ENCODE measurements at regions not wholly inside any gene's neighbourhood (a gene's known extent, or its start where the extent isn't known, plus 50 kb on each side); places are given as distances from the start of the nearest gene placed in this dataset.

DNA sequence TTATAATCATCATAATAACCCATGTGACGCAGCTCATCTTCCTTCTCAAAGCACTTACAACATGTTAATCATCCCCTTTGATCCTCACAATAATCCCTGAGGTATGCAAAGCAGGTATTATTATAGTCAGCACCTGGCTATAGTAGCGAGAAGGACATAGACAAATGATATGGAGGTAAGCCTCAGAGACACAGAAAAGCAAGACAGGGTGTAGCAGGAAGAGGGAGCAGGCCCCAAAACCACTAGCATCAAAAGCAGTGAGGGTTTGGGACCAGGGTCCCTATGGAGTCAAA lies 139.2 kb upstream of the SLC30A5 start:
- ChIA-PET POLR2A (ENCODE audit: partially characterized antibody) (no interaction called here), CTCF (ENCODE audit: partially characterized antibody) (no interaction called here)
- H3K9me3 Mint-ChIP-seq = no peaks in the 10 kb centered on the region

DNA sequence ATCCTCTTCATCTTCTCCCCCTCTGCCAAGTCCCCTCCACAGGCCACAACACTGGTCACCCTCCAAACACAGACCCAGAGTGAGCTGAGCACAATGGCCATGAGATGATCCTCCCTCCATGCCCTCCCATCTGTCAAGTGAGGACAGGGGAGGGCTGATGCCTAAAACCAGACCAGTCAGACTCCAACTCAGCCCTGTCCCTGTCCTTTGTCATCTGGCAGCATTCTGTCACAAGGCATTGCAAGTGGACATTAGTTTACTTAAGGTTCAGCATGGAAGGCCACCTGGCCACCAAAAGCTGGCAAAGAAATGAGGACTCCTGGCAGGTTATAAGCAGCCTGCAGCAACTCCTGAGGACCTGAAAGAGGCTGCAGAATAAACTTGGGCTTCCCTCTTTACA lies 136.2 kb upstream of the SLC30A5 start:
- POLR2A ChIA-PET (ENCODE audit: partially characterized antibody) = no interaction called here
- DNase-seq = no peak
- Mint-ChIP-seq H3K36me3 (no peaks in the 10 kb centered on the region), H3K27me3 (peaks cover 0 to 2% of the 10 kb centered on the region in 2 donors), H3K9me3 (no peaks in the 10 kb centered on the region), H3K4me1 (peaks cover 0 to 1% (median 0%) of the 10 kb centered on the region in 4 donors), H3K4me3 (no peak overlapping the region), H3K27ac (no peak overlapping the region)
- no peak overlapping the region for H3K27ac ChIP-seq (ENCODE audit: low read depth, low read length)
- H3K4me3 ChIP-seq (ENCODE audit: low read length in 2 of 2) = no peak overlapping the region
- no peaks in the 10 kb centered on the region for H3K9me3 ChIP-seq (ENCODE audit: control insufficient read depth in 1 of 2, low read length in 2 of 2)
- H3K36me3 ChIP-seq (ENCODE audit: insufficient read depth, low read length) = no peaks in the 10 kb centered on the region
- no peaks in the 10 kb centered on the region for H3K4me1 ChIP-seq (ENCODE audit: insufficient read depth, low read length)
- CTCF ChIA-PET (ENCODE audit: partially characterized antibody) = no interaction called here
- H3K27me3 ChIP-seq (ENCODE audit: insufficient read depth, low read length) = no peaks in the 10 kb centered on the region
- intact Hi-C loops (cut with micrococcal nuclease) = no loop called here

More for the DNA sequence above, 139.2 kb upstream of the SLC30A5 start:
- no peaks in the 10 kb centered on the region for H3K4me1 ChIP-seq (ENCODE audit: insufficient read depth, low read length)
- Mint-ChIP-seq H3K36me3 (no peaks in the 10 kb centered on the region), H3K27ac (no peak overlapping the region), H3K4me3 (no peak overlapping the region), H3K4me1 (no peaks in the 10 kb centered on the region), H3K27me3 (peaks cover 0 to 2% of the 10 kb centered on the region in 2 donors)
- no peaks in the 10 kb centered on the region for H3K27me3 ChIP-seq (ENCODE audit: insufficient read depth, low read length)
- DNase-seq = no peak
- H3K27ac ChIP-seq (ENCODE audit: low read depth, low read length) = no peak overlapping the region
- H3K36me3 ChIP-seq (ENCODE audit: insufficient read depth, low read length) = no peaks in the 10 kb centered on the region
- intact Hi-C loops (cut with micrococcal nuclease) = no loop called here
- no peaks in the 10 kb centered on the region for H3K9me3 ChIP-seq (ENCODE audit: control insufficient read depth in 1 of 2, low read length in 2 of 2)
- no peak overlapping the region for H3K4me3 ChIP-seq (ENCODE audit: low read length in 2 of 2)

- Histone ChIP-seq H3K27me3 (ENCODE audit: insufficient read depth, low read length) (no peaks in the 10 kb centered on the region), H3K4me3 (ENCODE audit: low read length in 2 of 2) (no peak overlapping the region), H3K9me3 (ENCODE audit: control insufficient read depth in 1 of 2, low read length in 2 of 2) (no peaks in the 10 kb centered on the region), H3K36me3 (ENCODE audit: insufficient read depth, low read length) (no peaks in the 10 kb centered on the region), H3K4me1 (ENCODE audit: insufficient read depth, low read length) (no peaks in the 10 kb centered on the region), H3K27ac (ENCODE audit: low read depth, low read length) (no peak overlapping the region)
- Mint-ChIP-seq H3K27ac (no peak overlapping the region), H3K27me3 (peaks cover 0 to 2% of the 10 kb centered on the region in 2 donors), H3K4me3 (no peak overlapping the region), H3K36me3 (no peaks in the 10 kb centered on the region), H3K4me1 (peaks cover 0 to 4% (median 0%) of the 10 kb centered on the region in 4 donors), H3K9me3 (no peaks in the 10 kb centered on the region)
- intact Hi-C loops (cut with micrococcal nuclease) = no loop called here
- CTCF ChIA-PET (ENCODE audit: partially characterized antibody) = no interaction called here
- POLR2A ChIA-PET (ENCODE audit: partially characterized antibody) = no interaction called here
- DNase-seq = no peak
Observed at GRCh38 chr5:68958428-68958827, 135.4 kb upstream of the SLC30A5 start.

GRCh38 chr5:68960456-68960855 lies 133.4 kb upstream of the SLC30A5 start:
- no peak overlapping the region for H3K27ac Mint-ChIP-seq

GRCh38 chr5:68960961-68961360 lies 132.9 kb upstream of the SLC30A5 start:
- POLR2A ChIA-PET (ENCODE audit: partially characterized antibody) = no interaction called here

More at GRCh38 chr5:68960456-68960855, 133.4 kb upstream of the SLC30A5 start:
- ChIA-PET CTCF (ENCODE audit: partially characterized antibody) (no interaction called here), POLR2A (ENCODE audit: partially characterized antibody) (no interaction called here)
- H3K4me3 ChIP-seq (ENCODE audit: low read length in 2 of 2) = no peak overlapping the region
- no peak overlapping the region for H3K4me3 Mint-ChIP-seq
- H3K9me3 ChIP-seq (ENCODE audit: control insufficient read depth in 1 of 2, low read length in 2 of 2) = no peaks in the 10 kb centered on the region
- H3K27me3 ChIP-seq (ENCODE audit: insufficient read depth, low read length) = no peaks in the 10 kb centered on the region
- H3K4me1 Mint-ChIP-seq = peaks cover 0 to 4% (median 0%) of the 10 kb centered on the region in 4 donors
- no peaks in the 10 kb centered on the region for H3K27me3 Mint-ChIP-seq
- no peak overlapping the region for H3K27ac ChIP-seq (ENCODE audit: low read depth, low read length)
- intact Hi-C loops (cut with micrococcal nuclease) = no loop called here
- no peaks in the 10 kb centered on the region for H3K36me3 Mint-ChIP-seq
- H3K9me3 Mint-ChIP-seq = no peaks in the 10 kb centered on the region
- H3K36me3 ChIP-seq (ENCODE audit: insufficient read depth, low read length) = no peaks in the 10 kb centered on the region
- H3K4me1 ChIP-seq (ENCODE audit: insufficient read depth, low read length) = no peaks in the 10 kb centered on the region
- no peak for DNase-seq

DNA sequence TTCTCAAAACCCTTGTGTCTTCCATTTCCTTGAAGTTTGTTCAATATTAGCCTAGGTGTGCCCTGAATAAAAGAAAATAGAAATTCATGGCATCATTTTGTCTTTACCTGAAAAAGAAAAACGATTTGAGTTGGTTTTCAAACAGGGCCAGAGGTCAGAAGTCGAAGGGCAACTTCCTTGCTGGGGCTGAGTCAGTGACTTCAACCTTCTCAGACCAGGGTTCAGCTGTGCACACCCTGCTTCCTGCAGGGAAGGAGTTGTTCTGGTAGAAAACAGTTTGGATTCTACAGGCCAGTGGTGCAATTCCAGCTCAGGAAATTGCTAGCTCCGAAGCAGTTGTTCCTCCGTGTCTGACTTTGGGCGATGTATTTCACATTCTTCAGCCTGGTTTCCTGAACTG lies 132.1 kb upstream of the SLC30A5 start:
- ChIA-PET POLR2A (ENCODE audit: partially characterized antibody) (no interaction called here), CTCF (ENCODE audit: partially characterized antibody) (interaction anchor here (1.9 kb wide), 1 partner anchor 75 kb away, joined by 6 read pairs; no protein-coding TSS in a partner anchor)
- H3K9me3 Mint-ChIP-seq = no peaks in the 10 kb centered on the region
- no peak overlapping the region for H3K4me3 ChIP-seq (ENCODE audit: low read length in 2 of 2)
- H3K4me1 ChIP-seq (ENCODE audit: insufficient read depth, low read length) = no peaks in the 10 kb centered on the region
- no peaks in the 10 kb centered on the region for H3K9me3 ChIP-seq (ENCODE audit: control insufficient read depth in 1 of 2, low read length in 2 of 2)
- no peaks in the 10 kb centered on the region for H3K27me3 ChIP-seq (ENCODE audit: insufficient read depth, low read length)
- no peaks in the 10 kb centered on the region for H3K36me3 Mint-ChIP-seq
- H3K36me3 ChIP-seq (ENCODE audit: insufficient read depth, low read length) = no peaks in the 10 kb centered on the region
- intact Hi-C loops (cut with micrococcal nuclease) = loop anchor here (2.0 kb wide), 2 partner anchors 675 to 1715 kb away; no protein-coding TSS in a partner anchor
- H3K4me3 Mint-ChIP-seq = no peak overlapping the region
- no peak overlapping the region for H3K27ac Mint-ChIP-seq
- no peaks in the 10 kb centered on the region for H3K27me3 Mint-ChIP-seq
- H3K4me1 Mint-ChIP-seq = peaks cover 0 to 4% (median 0%) of the 10 kb centered on the region in 4 donors
- DNase-seq = no peak
- H3K27ac ChIP-seq (ENCODE audit: low read depth, low read length) = no peak overlapping the region

More at GRCh38 chr5:68960961-68961360, 132.9 kb upstream of the SLC30A5 start:
- DNase-seq = no peak
- intact Hi-C loops (cut with micrococcal nuclease) = no loop called here
- Mint-ChIP-seq H3K27me3 (no peaks in the 10 kb centered on the region), H3K9me3 (no peaks in the 10 kb centered on the region), H3K4me3 (no peak overlapping the region), H3K36me3 (no peaks in the 10 kb centered on the region), H3K4me1 (peaks cover 0 to 4% (median 0%) of the 10 kb centered on the region in 4 donors), H3K27ac (no peak overlapping the region)
- Histone ChIP-seq H3K36me3 (ENCODE audit: insufficient read depth, low read length) (no peaks in the 10 kb centered on the region), H3K4me1 (ENCODE audit: insufficient read depth, low read length) (no peaks in the 10 kb centered on the region), H3K9me3 (ENCODE audit: control insufficient read depth in 1 of 2, low read length in 2 of 2) (no peaks in the 10 kb centered on the region), H3K27me3 (ENCODE audit: insufficient read depth, low read length) (no peaks in the 10 kb centered on the region), H3K27ac (ENCODE audit: low read depth, low read length) (no peak overlapping the region), H3K4me3 (ENCODE audit: low read length in 2 of 2) (no peak overlapping the region)
- CTCF ChIA-PET (ENCODE audit: partially characterized antibody) = no interaction called here

DNA sequence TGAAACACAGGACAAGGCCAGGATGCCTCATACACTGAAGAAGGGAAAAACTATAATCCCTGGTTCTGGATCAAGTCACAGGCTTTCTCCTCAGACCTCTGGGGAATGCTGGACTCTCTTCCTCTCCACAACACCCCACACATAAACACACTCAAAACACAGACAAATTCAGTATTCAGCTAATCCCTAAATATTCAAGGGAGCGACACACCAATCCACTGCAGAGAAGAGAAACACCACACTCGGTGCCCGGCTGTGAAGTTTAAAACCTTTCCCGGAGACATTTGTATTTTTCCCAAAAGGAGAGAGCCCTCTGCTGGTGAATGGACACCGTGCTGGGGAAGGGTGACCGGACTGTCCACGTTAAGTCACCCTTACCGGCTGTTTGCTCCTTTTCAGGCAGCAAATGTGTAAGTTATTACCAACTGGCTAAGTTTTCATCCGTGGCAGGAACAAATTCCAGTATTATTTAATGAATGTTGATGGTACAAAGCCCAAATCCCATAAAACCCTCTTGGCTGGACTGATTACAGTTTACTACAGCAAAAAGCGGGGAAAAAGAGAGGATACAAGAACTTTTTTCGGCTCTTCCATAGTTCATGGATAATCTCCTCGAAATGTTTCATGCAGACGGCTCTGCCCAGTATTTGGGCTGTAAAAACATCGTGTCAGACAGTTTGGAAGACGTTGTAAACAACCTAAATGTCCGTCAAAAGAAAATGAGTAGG lies 130.9 kb upstream of the SLC30A5 start:
- no peaks in the 10 kb centered on the region for H3K4me1 ChIP-seq (ENCODE audit: insufficient read depth, low read length)
- intact Hi-C loops (cut with micrococcal nuclease) = loop anchor here (2.0 kb wide), 2 partner anchors 676 to 1716 kb away; no protein-coding TSS in a partner anchor
- Mint-ChIP-seq H3K27ac (peak overlapping the region in 1 of 7 donors; percentile 1), H3K4me1 (peaks cover 0 to 4% (median 0%) of the 10 kb centered on the region in 4 donors), H3K27me3 (peaks cover 0 to under 1% of the 10 kb centered on the region in 2 donors), H3K36me3 (no peaks in the 10 kb centered on the region), H3K4me3 (no peak overlapping the region), H3K9me3 (no peaks in the 10 kb centered on the region)
- H3K27me3 ChIP-seq (ENCODE audit: insufficient read depth, low read length) = no peaks in the 10 kb centered on the region
- no peak overlapping the region for H3K27ac ChIP-seq (ENCODE audit: low read depth, low read length)
- POLR2A ChIA-PET (ENCODE audit: partially characterized antibody) = no interaction called here
- H3K4me3 ChIP-seq (ENCODE audit: low read length in 2 of 2) = no peak overlapping the region
- no peaks in the 10 kb centered on the region for H3K9me3 ChIP-seq (ENCODE audit: control insufficient read depth in 1 of 2, low read length in 2 of 2)
- no peaks in the 10 kb centered on the region for H3K36me3 ChIP-seq (ENCODE audit: insufficient read depth, low read length)
- DNase-seq = no peak
- CTCF ChIA-PET (ENCODE audit: partially characterized antibody) = interaction anchor here (1.9 kb wide), 1 partner anchor 76 kb away, joined by 6 read pairs; no protein-coding TSS in a partner anchor

Data from CD4-positive, alpha-beta memory T cell (primary cell).